A549 (cell line): ENCODE measurements at regions not wholly inside any gene's neighbourhood (a gene's known extent, or its start where the extent isn't known, plus 50 kb on each side); places are given as distances from the start of the nearest gene placed in this dataset.

Experiments used
- ESRRA ChIP-seq: fragments of 150-350 bp; IDR thresholded peaks from 2 replicates; pipeline ENCODE4 v1.6.1; 2014; ENCODE audit warnings: mild to moderate bottlenecking, low read length, borderline replicate concordance
- PHF8 ChIP-seq: fragments of 200-600 bp; sonication (generic); IDR thresholded peaks from 2 replicates; pipeline ENCODE4 v1.6.1; 2016; ENCODE audit warnings: low read depth, mild to moderate bottlenecking, antibody characterized with exemption, moderate library complexity, borderline replicate concordance
- POLR2A ChIP-seq: IDR thresholded peaks from 2 replicates; pipeline ENCODE4 v1.6.1; 2012; ENCODE audit warnings: mild to moderate bottlenecking, low read length
- TF ChIP-seq, protein P1 (sequence below): fragments of >200 bp; sonication (Bioruptor Twin); formaldehyde crosslinking; IDR thresholded peaks from 3 replicates; pipeline ENCODE4 v1.5.1; 2016
- TF ChIP-seq, protein P2 (sequence below): IDR thresholded peaks from 2 replicates; pipeline ENCODE4 v1.6.1; 2012

DNA sequence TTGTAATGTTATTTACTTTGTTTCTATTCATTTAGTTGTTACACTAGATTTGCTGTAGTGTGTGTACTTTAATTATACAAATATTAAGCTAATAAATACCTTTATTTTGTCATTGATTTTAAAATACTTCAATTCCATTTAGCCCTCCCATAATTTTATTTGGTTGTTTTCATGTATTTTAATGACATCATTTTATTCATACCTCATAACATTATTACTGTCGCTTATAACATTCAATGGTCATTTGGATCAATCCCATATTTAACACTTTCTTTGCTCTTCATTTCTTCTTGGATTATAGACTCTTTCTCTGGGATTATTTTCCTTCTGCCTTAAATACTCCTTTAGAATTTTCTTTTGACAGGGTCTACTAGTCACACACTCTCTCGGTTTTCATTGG, 86.6 kb upstream of the CAND1 start:
- TF ChIP-seq, protein P1, sequence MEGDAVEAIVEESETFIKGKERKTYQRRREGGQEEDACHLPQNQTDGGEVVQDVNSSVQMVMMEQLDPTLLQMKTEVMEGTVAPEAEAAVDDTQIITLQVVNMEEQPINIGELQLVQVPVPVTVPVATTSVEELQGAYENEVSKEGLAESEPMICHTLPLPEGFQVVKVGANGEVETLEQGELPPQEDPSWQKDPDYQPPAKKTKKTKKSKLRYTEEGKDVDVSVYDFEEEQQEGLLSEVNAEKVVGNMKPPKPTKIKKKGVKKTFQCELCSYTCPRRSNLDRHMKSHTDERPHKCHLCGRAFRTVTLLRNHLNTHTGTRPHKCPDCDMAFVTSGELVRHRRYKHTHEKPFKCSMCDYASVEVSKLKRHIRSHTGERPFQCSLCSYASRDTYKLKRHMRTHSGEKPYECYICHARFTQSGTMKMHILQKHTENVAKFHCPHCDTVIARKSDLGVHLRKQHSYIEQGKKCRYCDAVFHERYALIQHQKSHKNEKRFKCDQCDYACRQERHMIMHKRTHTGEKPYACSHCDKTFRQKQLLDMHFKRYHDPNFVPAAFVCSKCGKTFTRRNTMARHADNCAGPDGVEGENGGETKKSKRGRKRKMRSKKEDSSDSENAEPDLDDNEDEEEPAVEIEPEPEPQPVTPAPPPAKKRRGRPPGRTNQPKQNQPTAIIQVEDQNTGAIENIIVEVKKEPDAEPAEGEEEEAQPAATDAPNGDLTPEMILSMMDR, result no peak
- TF ChIP-seq ESRRA (no peak), POLR2A (no peak), PHF8 (no peak)
- TF ChIP-seq, protein P2, sequence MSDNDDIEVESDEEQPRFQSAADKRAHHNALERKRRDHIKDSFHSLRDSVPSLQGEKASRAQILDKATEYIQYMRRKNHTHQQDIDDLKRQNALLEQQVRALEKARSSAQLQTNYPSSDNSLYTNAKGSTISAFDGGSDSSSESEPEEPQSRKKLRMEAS, result no peak
